Activated naive CD8-positive, alpha-beta T cell treated with anti-CD3 and anti-CD28 coated beads, Interleukin-2, amount 10 ng/mL, durations not matched to agents 7 days and 5 days (primary cell): ENCODE measurements at regions not wholly inside any gene's neighbourhood (a gene's known extent, or its start where the extent isn't known, plus 50 kb on each side); places are given as distances from the start of the nearest gene placed in this dataset.
"Not testable (repeated sequence)": the region's sequence is repeated elsewhere in the genome, so short reads cannot be mapped to it uniquely, and the experiment has no call there.

Experiments
- ATAC-seq: fragments of 150-1000 bp; cut with Tn5 transposase; one replicate; pipeline ENCODE4 v1.10.0; 2021; ENCODE audit warnings: low read depth, moderate library complexity
- POLR2A ChIA-PET: fragments of 350-600 bp; sonication (Branson Sonifier 250); formaldehyde crosslinking; loops from one replicate; lab custom pipeline; 2021; ENCODE audit warnings: antibody characterized with exemption; lab: Charles Lee
- DNase-seq: peaks from one replicate; pipeline ENCODE4 v3.0.0; 2021
- H3K27ac Mint-ChIP-seq: one replicate; pipeline ENCODE4 v1.8.0; 2022; ENCODE audit warnings: mild to moderate bottlenecking, mixed read lengths
- H3K27me3 Mint-ChIP-seq: one replicate; pipeline ENCODE4 v1.8.0; 2022; ENCODE audit warnings: mild to moderate bottlenecking, moderate library complexity, mixed read lengths
- H3K36me3 Mint-ChIP-seq: one replicate; pipeline ENCODE4 v1.8.0; 2021; ENCODE audit warnings: mild to moderate bottlenecking, mixed read lengths
- H3K4me1 Mint-ChIP-seq: one replicate; pipeline ENCODE4 v1.8.0; 2021; ENCODE audit warnings: mixed read lengths
- H3K4me3 Mint-ChIP-seq: one replicate; pipeline ENCODE4 v1.8.0; 2022; ENCODE audit warnings: mild to moderate bottlenecking, moderate library complexity, mixed read lengths
- H3K9me3 Mint-ChIP-seq: one replicate; pipeline ENCODE4 v1.8.0; 2021; ENCODE audit warnings: mixed read lengths

GRCh38 chr12:9543341-9543740 is 64.4 kb downstream of the KLRB1 start:
- H3K4me3 Mint-ChIP-seq, H3K9me3 Mint-ChIP-seq, DNase-seq, POLR2A ChIA-PET, H3K27me3 Mint-ChIP-seq, ATAC-seq, H3K36me3 Mint-ChIP-seq, H3K4me1 Mint-ChIP-seq, H3K27ac Mint-ChIP-seq: not testable (repeated sequence)

- H3K9me3 Mint-ChIP-seq, H3K4me1 Mint-ChIP-seq, DNase-seq, H3K4me3 Mint-ChIP-seq, H3K27ac Mint-ChIP-seq, POLR2A ChIA-PET, H3K27me3 Mint-ChIP-seq, ATAC-seq, H3K36me3 Mint-ChIP-seq: not testable (repeated sequence)
Measured at GRCh38 chr12:9542827-9543226, 64.9 kb downstream of the KLRB1 start.

- POLR2A ChIA-PET: not testable (repeated sequence)
Measured at GRCh38 chr12:9515925-9516324, 91.8 kb downstream of the KLRB1 start.

GRCh38 chr12:9512695-9513094 is 95.0 kb downstream of the KLRB1 start:
- DNase-seq, H3K36me3 Mint-ChIP-seq, H3K4me1 Mint-ChIP-seq, H3K9me3 Mint-ChIP-seq, ATAC-seq, H3K4me3 Mint-ChIP-seq, H3K27me3 Mint-ChIP-seq, POLR2A ChIA-PET, H3K27ac Mint-ChIP-seq: not testable (repeated sequence)

More at GRCh38 chr12:9515925-9516324, 91.8 kb downstream of the KLRB1 start:
- H3K36me3 Mint-ChIP-seq, H3K4me3 Mint-ChIP-seq, H3K4me1 Mint-ChIP-seq, H3K9me3 Mint-ChIP-seq, DNase-seq, H3K27me3 Mint-ChIP-seq, ATAC-seq, H3K27ac Mint-ChIP-seq: not testable (repeated sequence)

GRCh38 chr12:9510392-9511011 is 97.2 kb downstream of the KLRB1 start:
- POLR2A ChIA-PET, H3K36me3 Mint-ChIP-seq, H3K27ac Mint-ChIP-seq, ATAC-seq, DNase-seq, H3K4me3 Mint-ChIP-seq, H3K4me1 Mint-ChIP-seq, H3K27me3 Mint-ChIP-seq, H3K9me3 Mint-ChIP-seq: not testable (repeated sequence)

- Mint-ChIP-seq H3K27me3 (no peaks in the 10 kb centered on the region), H3K36me3 (no peaks in the 10 kb centered on the region), H3K4me3 (no peak overlapping the region), H3K27ac (no peak overlapping the region), H3K4me1 (no peaks in the 10 kb centered on the region), H3K9me3 (no peaks in the 10 kb centered on the region)
- POLR2A ChIA-PET: no interaction called here
- DNase-seq (no peak), ATAC-seq (no peak)
Measured at GRCh38 chr12:9509464-9510161, 98.1 kb downstream of the KLRB1 start.

GRCh38 chr12:9506746-9507145 is 101.0 kb downstream of the KLRB1 start:
- H3K36me3 Mint-ChIP-seq: no peaks in the 10 kb centered on the region
- no peaks in the 10 kb centered on the region for H3K27me3 Mint-ChIP-seq
- no peak overlapping the region for H3K27ac Mint-ChIP-seq
- DNase-seq (no peak), ATAC-seq (no peak)
- H3K9me3 Mint-ChIP-seq: no peaks in the 10 kb centered on the region
- no peaks in the 10 kb centered on the region for H3K4me1 Mint-ChIP-seq
- POLR2A ChIA-PET: no interaction called here
- no peak overlapping the region for H3K4me3 Mint-ChIP-seq

GRCh38 chr12:9503384-9503783 is 104.3 kb downstream of the KLRB1 start:
- H3K9me3 Mint-ChIP-seq, H3K27ac Mint-ChIP-seq, H3K36me3 Mint-ChIP-seq, POLR2A ChIA-PET, H3K4me1 Mint-ChIP-seq, H3K4me3 Mint-ChIP-seq, ATAC-seq, H3K27me3 Mint-ChIP-seq, DNase-seq: not testable (repeated sequence)

GRCh38 chr12:9502845-9503244 is 104.9 kb downstream of the KLRB1 start:
- H3K27ac Mint-ChIP-seq, H3K9me3 Mint-ChIP-seq, POLR2A ChIA-PET, H3K4me3 Mint-ChIP-seq, DNase-seq, H3K4me1 Mint-ChIP-seq, ATAC-seq, H3K36me3 Mint-ChIP-seq, H3K27me3 Mint-ChIP-seq: not testable (repeated sequence)

GRCh38 chr12:9493325-9493724 is 114.4 kb downstream of the KLRB1 start:
- H3K36me3 Mint-ChIP-seq, H3K4me3 Mint-ChIP-seq, H3K9me3 Mint-ChIP-seq, ATAC-seq, H3K4me1 Mint-ChIP-seq, POLR2A ChIA-PET, H3K27ac Mint-ChIP-seq, DNase-seq, H3K27me3 Mint-ChIP-seq: not testable (repeated sequence)

- H3K36me3 Mint-ChIP-seq, H3K4me1 Mint-ChIP-seq: not testable (repeated sequence)
Measured at GRCh38 chr12:9481289-9481688, 126.4 kb downstream of the KLRB1 start.

GRCh38 chr12:9474197-9474596 is 133.5 kb downstream of the KLRB1 start:
- H3K4me1 Mint-ChIP-seq: peaks cover 23% of the 10 kb centered on the region
- POLR2A ChIA-PET, H3K27me3 Mint-ChIP-seq, ATAC-seq, H3K27ac Mint-ChIP-seq, H3K9me3 Mint-ChIP-seq, H3K4me3 Mint-ChIP-seq, DNase-seq: not testable (repeated sequence)
- H3K36me3 Mint-ChIP-seq: peaks cover 32% of the 10 kb centered on the region

More at GRCh38 chr12:9481289-9481688, 126.4 kb downstream of the KLRB1 start:
- H3K4me3 Mint-ChIP-seq, POLR2A ChIA-PET, H3K27ac Mint-ChIP-seq, ATAC-seq, H3K27me3 Mint-ChIP-seq, H3K9me3 Mint-ChIP-seq, DNase-seq: not testable (repeated sequence)

GRCh38 chr12:9473638-9474037 is 134.1 kb downstream of the KLRB1 start:
- H3K27ac Mint-ChIP-seq, ATAC-seq, DNase-seq, POLR2A ChIA-PET, H3K9me3 Mint-ChIP-seq, H3K4me3 Mint-ChIP-seq, H3K27me3 Mint-ChIP-seq: not testable (repeated sequence)
- peaks cover 28% of the 10 kb centered on the region for H3K4me1 Mint-ChIP-seq
- H3K36me3 Mint-ChIP-seq: peaks cover 29% of the 10 kb centered on the region

GRCh38 chr12:9471501-9471900 is 136.2 kb downstream of the KLRB1 start:
- POLR2A ChIA-PET, H3K4me3 Mint-ChIP-seq, H3K9me3 Mint-ChIP-seq, ATAC-seq, H3K27me3 Mint-ChIP-seq, H3K27ac Mint-ChIP-seq, DNase-seq: not testable (repeated sequence)
- Mint-ChIP-seq H3K36me3 (peaks cover 26% of the 10 kb centered on the region), H3K4me1 (peaks cover 33% of the 10 kb centered on the region)
